Mammary epithelial cell (primary cell): ENCODE measurements at regions not wholly inside any gene's neighbourhood (a gene's known extent, or its start where the extent isn't known, plus 50 kb on each side); places are given as distances from the start of the nearest gene placed in this dataset.

Experiments
- CTCF ChIP-seq, 2 donors: IDR thresholded peaks in 1 of 2; conservative IDR thresholded peaks in 1 of 2; 2 replicates each; pipeline ENCODE4 v1.5.1; 2011 to 2012; ENCODE audit warnings: inconsistent platforms in 2 of 2, low read length in 2 of 2, mild to moderate bottlenecking in 2 of 2, control low read depth in 1 of 2, low read depth in 1 of 2; ENCODE audit not compliant: insufficient read depth in 1 of 2; ENCODE audit errors: extremely low read depth in 1 of 2
- EZH2 ChIP-seq: IDR thresholded peaks from 2 replicates; pipeline ENCODE4 v1.6.1; 2012; ENCODE audit warnings: low read length, inconsistent platforms, borderline replicate concordance

GRCh38 chr11:38667359-38667758 is 2069.3 kb upstream of the RAG2 start:
- TF ChIP-seq CTCF (conservative IDR thresholded peaks at IDR 0.05 in 1 of 2, IDR thresholded peaks at IDR 0.05 in 1 of 2; ENCODE audit: extremely low read depth in 1 of 2, insufficient read depth in 1 of 2, low read depth in 1 of 2, low read length in 2 of 2): no peak
- no peak for TF ChIP-seq EZH2
